ENCODE measurements at regions not wholly inside any gene's neighbourhood (a gene's known extent, or its start where the extent isn't known, plus 50 kb on each side); places are given as distances from the start of the nearest gene placed in this dataset.

DNA sequence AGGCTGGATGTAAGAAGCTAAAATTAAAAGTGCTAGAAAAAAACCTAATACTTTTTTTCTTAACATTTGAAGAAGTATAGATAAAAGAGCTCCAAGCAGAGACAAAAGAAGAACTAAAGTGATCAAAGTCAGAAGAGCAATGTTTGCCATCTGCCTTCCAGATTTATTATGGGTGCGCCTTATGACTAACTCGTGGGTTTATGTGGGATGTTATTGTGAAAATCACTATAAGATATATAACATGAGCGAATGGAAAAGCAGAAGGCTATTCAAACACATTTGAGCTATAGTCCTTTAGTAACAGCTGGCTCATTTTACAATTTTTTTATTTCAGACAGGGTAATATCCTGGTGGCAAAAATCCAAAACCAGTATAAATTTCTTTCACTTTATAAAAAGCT, 1040.7 kb downstream of the RAPGEF2 start:
- TF ChIP-seq, protein P1, sequence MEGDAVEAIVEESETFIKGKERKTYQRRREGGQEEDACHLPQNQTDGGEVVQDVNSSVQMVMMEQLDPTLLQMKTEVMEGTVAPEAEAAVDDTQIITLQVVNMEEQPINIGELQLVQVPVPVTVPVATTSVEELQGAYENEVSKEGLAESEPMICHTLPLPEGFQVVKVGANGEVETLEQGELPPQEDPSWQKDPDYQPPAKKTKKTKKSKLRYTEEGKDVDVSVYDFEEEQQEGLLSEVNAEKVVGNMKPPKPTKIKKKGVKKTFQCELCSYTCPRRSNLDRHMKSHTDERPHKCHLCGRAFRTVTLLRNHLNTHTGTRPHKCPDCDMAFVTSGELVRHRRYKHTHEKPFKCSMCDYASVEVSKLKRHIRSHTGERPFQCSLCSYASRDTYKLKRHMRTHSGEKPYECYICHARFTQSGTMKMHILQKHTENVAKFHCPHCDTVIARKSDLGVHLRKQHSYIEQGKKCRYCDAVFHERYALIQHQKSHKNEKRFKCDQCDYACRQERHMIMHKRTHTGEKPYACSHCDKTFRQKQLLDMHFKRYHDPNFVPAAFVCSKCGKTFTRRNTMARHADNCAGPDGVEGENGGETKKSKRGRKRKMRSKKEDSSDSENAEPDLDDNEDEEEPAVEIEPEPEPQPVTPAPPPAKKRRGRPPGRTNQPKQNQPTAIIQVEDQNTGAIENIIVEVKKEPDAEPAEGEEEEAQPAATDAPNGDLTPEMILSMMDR (IDR thresholded peaks at IDR 0.05 in 2 of 3, conservative IDR thresholded peaks at IDR 0.05 in 1 of 3; ENCODE audit: borderline replicate concordance in 1 of 3, insufficient read depth in 1 of 3, low read depth in 2 of 3, low read length in 2 of 3) = no peak
- TF ChIP-seq EZH2 (IDR thresholded peaks at IDR 0.05) (no peak), ZNF274 (IDR thresholded peaks at IDR 0.05; ENCODE audit: low read depth, low read length) (no peak)

Measured in HCT116 (cell line).